GM23338 (cell line): ENCODE measurements at regions not wholly inside any gene's neighbourhood (a gene's known extent, or its start where the extent isn't known, plus 50 kb on each side); places are given as distances from the start of the nearest gene placed in this dataset.
"Not testable (repeated sequence)": the region's sequence is repeated elsewhere in the genome, so short reads cannot be mapped to it uniquely, and the experiment has no call there.

Experiments used
- CREB1 ChIP-seq: fragments of 250-450 bp; sonication (Bioruptor Pico); IDR thresholded peaks from 2 replicates; pipeline ENCODE4 v1.5.0; 2020; ENCODE audit warnings: low read depth, mild to moderate bottlenecking, moderate library complexity
- CTCF ChIP-seq, 2 experiments: fragments of 200-600 bp in 1 of 2; sonication (generic) in 1 of 2; conservative IDR thresholded peaks; 2 replicates each; pipeline versions ENCODE4 v1.5.1 to v1.6.1; 2016 to 2017; ENCODE audit warnings: antibody characterized with exemption in 2 of 2, low read depth in 2 of 2, mild to moderate bottlenecking in 2 of 2, moderate library complexity in 1 of 2
- ETS1 ChIP-seq: IDR thresholded peaks from 2 replicates; pipeline ENCODE4 v1.6.1; 2016; ENCODE audit warnings: antibody characterized with exemption
- EZH2 ChIP-seq: fragments of 200-600 bp; sonication (generic); IDR thresholded peaks from one replicate; pipeline ENCODE4 v1.8.0; 2017; ENCODE audit warnings: antibody characterized with exemption, mild to moderate bottlenecking, low read depth; ENCODE audit not compliant: unreplicated experiment
- EZH2phosphoT487 ChIP-seq: fragments of 200-600 bp; sonication (generic); IDR thresholded peaks from one replicate; pipeline ENCODE4 v1.8.1; 2018; ENCODE audit warnings: antibody characterized with exemption; ENCODE audit not compliant: unreplicated experiment
- JUNB ChIP-seq: IDR thresholded peaks from one replicate; pipeline ENCODE4 v1.6.1; 2016; ENCODE audit warnings: antibody characterized with exemption; ENCODE audit not compliant: unreplicated experiment
- NANOG ChIP-seq: IDR thresholded peaks from 2 replicates; pipeline ENCODE4 v1.6.1; 2016; ENCODE audit warnings: antibody characterized with exemption, borderline replicate concordance
- POLR2AphosphoS5 ChIP-seq: IDR thresholded peaks from 2 replicates; pipeline ENCODE4 v1.6.1; 2016; ENCODE audit warnings: antibody characterized with exemption, low read depth
- REST ChIP-seq: IDR thresholded peaks from one replicate; pipeline ENCODE4 v1.6.1; 2018; ENCODE audit warnings: antibody characterized with exemption; ENCODE audit not compliant: unreplicated experiment
- STAT1 ChIP-seq: IDR thresholded peaks from one replicate; pipeline ENCODE4 v1.6.1; 2016; ENCODE audit warnings: antibody characterized with exemption; ENCODE audit not compliant: unreplicated experiment
- ZNF114 ChIP-seq: fragments of 250-450 bp; sonication (Bioruptor Pico); IDR thresholded peaks from 2 replicates; pipeline ENCODE4 v1.5.0; 2020; ENCODE audit warnings: mild to moderate bottlenecking, moderate library complexity
- ZNF462 ChIP-seq: fragments of 250-450 bp; sonication (Bioruptor Pico); IDR thresholded peaks from 2 replicates; pipeline ENCODE4 v1.5.0; 2020; ENCODE audit warnings: mild to moderate bottlenecking, moderate library complexity

GRCh38 chr2:87318814-87319491 lies 297.3 kb upstream of the PLGLB1 start:
- not testable (repeated sequence) for TF ChIP-seq EZH2phosphoT487; POLR2AphosphoS5; CTCF (conservative IDR thresholded peaks at IDR 0.05; ENCODE audit: low read depth in 2 of 2); REST; EZH2; CREB1 (CRISPR knock-in tag); ETS1; ZNF462 (CRISPR knock-in tag); STAT1; ZNF114 (CRISPR knock-in tag); NANOG; JUNB
